PC-3 (cell line): ENCODE measurements at regions not wholly inside any gene's neighbourhood (a gene's known extent, or its start where the extent isn't known, plus 50 kb on each side); places are given as distances from the start of the nearest gene placed in this dataset.
"Not testable (repeated sequence)": the region's sequence is repeated elsewhere in the genome, so short reads cannot be mapped to it uniquely, and the experiment has no call there.

Experiments used
- ATAC-seq: fragments of 200-7000 bp; cut with Tn5 transposase; 2 replicates; pipeline ENCODE4 v1.9.1; 2020; ENCODE audit warnings: mild to moderate bottlenecking, moderate library complexity
- BruUV-seq: library from RNA; stranded (reverse); fragments of 400-500 nt; replicated peaks from 2 replicates; lab custom pipeline; 2021; lab: Mats Ljungman, UMichigan
- CTCF ChIA-PET: fragments of 300-600 bp; sonication (Branson Sonifier 250); formaldehyde crosslinking; loops from one replicate; lab custom pipeline; 2022; ENCODE audit warnings: antibody characterized with exemption; lab: Charles Lee
- POLR2A ChIA-PET: fragments of 300-600 bp; sonication (Branson Sonifier 250); formaldehyde crosslinking; loops from one replicate; lab custom pipeline; 2022; ENCODE audit warnings: antibody characterized with exemption; ENCODE audit not compliant: unreplicated experiment; lab: Charles Lee
- DNase-seq: peaks from one replicate; pipeline ENCODE4 v3.0.0-alpha.2; 2015
- H2AFZ ChIP-seq: fragments of 300-600 bp; sonication (generic); 2 replicates; pipeline ENCODE4 v1.6.0; 2016; ENCODE audit warnings: antibody characterized with exemption, low read length
- H3F3A ChIP-seq: fragments of 300-600 bp; sonication (generic); one replicate; pipeline ENCODE4 v1.6.0; 2017; ENCODE audit warnings: antibody characterized with exemption, low read length, control low read depth, mild to moderate bottlenecking; ENCODE audit not compliant: unreplicated experiment
- H3K27ac ChIP-seq: fragments of 300-600 bp; sonication (generic); 2 replicates; pipeline ENCODE4 v1.5.1; 2016; ENCODE audit warnings: mild to moderate bottlenecking, low read length
- H3K27me3 ChIP-seq: fragments of 300-600 bp; sonication (generic); 2 replicates; pipeline ENCODE4 v1.6.1; 2016; ENCODE audit warnings: low read length, mixed read lengths
- H3K36me3 ChIP-seq: fragments of 300-600 bp; sonication (generic); 2 replicates; pipeline ENCODE4 v1.6.1; 2016; ENCODE audit warnings: low read depth, mixed run types, low read length, mixed read lengths
- H3K4me1 ChIP-seq: fragments of 300-600 bp; sonication (generic); 2 replicates; pipeline ENCODE4 v1.5.1; 2016; ENCODE audit warnings: low read length; ENCODE audit not compliant: insufficient read depth
- H3K4me2 ChIP-seq: fragments of 300-600 bp; sonication (generic); 2 replicates; pipeline ENCODE4 v1.6.0; 2016; ENCODE audit warnings: low read length
- H3K4me3 ChIP-seq: fragments of 300-600 bp; sonication (generic); 2 replicates; pipeline ENCODE4 v1.5.1; 2016; ENCODE audit warnings: mild to moderate bottlenecking, low read length, mixed read lengths
- H3K79me2 ChIP-seq: fragments of 300-600 bp; sonication (generic); 2 replicates; pipeline ENCODE4 v1.6.1; 2017; ENCODE audit warnings: low read length, mixed read lengths
- H3K9ac ChIP-seq: fragments of 300-600 bp; sonication (generic); 2 replicates; pipeline ENCODE4 v1.6.0; 2016; ENCODE audit warnings: mild to moderate bottlenecking, low read length
- H3K9me2 ChIP-seq: fragments of 300-600 bp; sonication (generic); replicated peaks from 2 replicates; pipeline ENCODE4 v1.6.1; 2016; ENCODE audit warnings: mixed run types, low read length, mixed read lengths
- H3K9me3 ChIP-seq: fragments of 300-600 bp; sonication (generic); 2 replicates; pipeline ENCODE4 v1.6.1; 2016; ENCODE audit warnings: low read length, mixed read lengths
- H4K20me1 ChIP-seq: fragments of 300-600 bp; sonication (generic); 2 replicates; pipeline ENCODE4 v1.6.1; 2016; ENCODE audit warnings: low read length, mixed read lengths
- EZH2 ChIP-seq: fragments of 300-600 bp; sonication (generic); IDR thresholded peaks from one replicate; pipeline ENCODE4 v1.6.1; 2017; ENCODE audit warnings: antibody characterized with exemption, mild to moderate bottlenecking, low read length; ENCODE audit not compliant: unreplicated experiment
- EZH2phosphoT487 ChIP-seq: fragments of 300-600 bp; sonication (generic); IDR thresholded peaks from 2 replicates; pipeline ENCODE4 v1.6.1; 2018; ENCODE audit warnings: mild to moderate bottlenecking, antibody characterized with exemption, low read length, borderline replicate concordance
- intact Hi-C: fragments of 100-400 bp; cut with micrococcal nuclease; formaldehyde crosslinking; loops from 2 replicates; pipeline ENCODE4 v1.9.0; 2023
- TF ChIP-seq, protein P1 (sequence below): fragments of 300-600 bp; sonication (generic); conservative IDR thresholded peaks from 2 replicates; pipeline ENCODE4 v1.5.1; 2017; ENCODE audit warnings: antibody characterized with exemption, low read depth, mild to moderate bottlenecking, low read length

DNA sequence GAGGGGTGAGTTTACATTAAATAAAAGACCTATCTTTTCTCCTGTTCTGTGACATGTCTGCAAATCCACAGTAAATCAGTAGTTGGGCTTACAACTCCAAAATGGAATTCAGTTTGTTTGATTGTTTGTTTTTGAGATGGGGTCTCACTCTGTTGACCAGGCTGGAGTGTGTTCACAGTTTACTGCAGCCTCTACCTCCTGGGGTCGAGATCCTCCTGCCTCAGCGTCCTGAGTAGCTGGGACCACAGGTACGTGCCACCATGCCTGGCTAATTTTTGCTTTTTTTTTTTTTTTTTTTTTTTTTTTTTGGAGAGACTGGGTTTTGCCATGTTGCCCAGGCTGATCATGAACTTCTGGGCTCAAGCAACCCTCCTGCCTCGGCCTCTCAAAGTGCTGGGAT is 63.5 kb upstream of the ADPGK start:
- ChIA-PET POLR2A (no interaction called here), CTCF (no interaction called here)
- Histone ChIP-seq H3K9me2 (no peaks in the 10 kb centered on the region), H3F3A (no peaks in the 10 kb centered on the region), H3K4me1 (no peaks in the 10 kb centered on the region), H3K27ac (no peak overlapping the region), H3K79me2 (no peaks in the 10 kb centered on the region), H4K20me1 (no peaks in the 10 kb centered on the region), H3K36me3 (no peaks in the 10 kb centered on the region), H3K9ac (no peak overlapping the region), H3K27me3 (peaks cover 61% of the 10 kb centered on the region), H3K4me2 (no peak overlapping the region), H2AFZ (no peak overlapping the region), H3K9me3 (no peaks in the 10 kb centered on the region), H3K4me3 (no peak overlapping the region)
- no peak for TF ChIP-seq EZH2phosphoT487
- TF ChIP-seq, protein P1, sequence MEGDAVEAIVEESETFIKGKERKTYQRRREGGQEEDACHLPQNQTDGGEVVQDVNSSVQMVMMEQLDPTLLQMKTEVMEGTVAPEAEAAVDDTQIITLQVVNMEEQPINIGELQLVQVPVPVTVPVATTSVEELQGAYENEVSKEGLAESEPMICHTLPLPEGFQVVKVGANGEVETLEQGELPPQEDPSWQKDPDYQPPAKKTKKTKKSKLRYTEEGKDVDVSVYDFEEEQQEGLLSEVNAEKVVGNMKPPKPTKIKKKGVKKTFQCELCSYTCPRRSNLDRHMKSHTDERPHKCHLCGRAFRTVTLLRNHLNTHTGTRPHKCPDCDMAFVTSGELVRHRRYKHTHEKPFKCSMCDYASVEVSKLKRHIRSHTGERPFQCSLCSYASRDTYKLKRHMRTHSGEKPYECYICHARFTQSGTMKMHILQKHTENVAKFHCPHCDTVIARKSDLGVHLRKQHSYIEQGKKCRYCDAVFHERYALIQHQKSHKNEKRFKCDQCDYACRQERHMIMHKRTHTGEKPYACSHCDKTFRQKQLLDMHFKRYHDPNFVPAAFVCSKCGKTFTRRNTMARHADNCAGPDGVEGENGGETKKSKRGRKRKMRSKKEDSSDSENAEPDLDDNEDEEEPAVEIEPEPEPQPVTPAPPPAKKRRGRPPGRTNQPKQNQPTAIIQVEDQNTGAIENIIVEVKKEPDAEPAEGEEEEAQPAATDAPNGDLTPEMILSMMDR, result no peak
- TF ChIP-seq EZH2, result no peak
- intact Hi-C loops, result no loop called here
- ATAC-seq (no peak), DNase-seq (no peak)
- BruUV-seq, result no TSS peak

DNA sequence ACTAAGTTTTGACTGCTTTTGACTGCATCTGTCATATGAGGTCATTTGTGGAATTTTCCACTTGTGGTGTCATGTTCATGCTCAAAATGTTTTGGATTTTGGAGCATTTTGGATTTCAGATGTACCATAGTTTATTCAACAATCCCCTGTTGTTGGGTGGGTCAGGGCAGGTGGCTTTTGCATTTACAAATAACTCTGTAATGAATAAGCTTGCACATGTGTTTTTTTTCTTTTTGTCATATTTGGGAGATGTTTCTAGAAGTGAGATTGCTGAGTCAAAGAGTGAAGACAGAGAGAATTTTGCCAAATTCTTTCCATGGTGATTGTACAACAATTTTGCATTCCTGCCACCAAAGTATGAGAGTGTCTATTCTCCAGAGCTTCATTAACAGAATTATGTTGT is 62.4 kb upstream of the ADPGK start:
- Histone ChIP-seq H3K4me2 (no peak overlapping the region), H3K27ac (no peak overlapping the region), H3K9ac (no peak overlapping the region), H2AFZ (no peak overlapping the region), H3K27me3 (peaks cover 69% of the 10 kb centered on the region), H4K20me1 (no peaks in the 10 kb centered on the region), H3K4me1 (no peaks in the 10 kb centered on the region), H3K9me3 (no peaks in the 10 kb centered on the region), H3K4me3 (no peak overlapping the region), H3F3A (no peaks in the 10 kb centered on the region), H3K36me3 (no peaks in the 10 kb centered on the region), H3K79me2 (no peaks in the 10 kb centered on the region), H3K9me2 (no peaks in the 10 kb centered on the region)
- ATAC-seq (no peak), DNase-seq (no peak)
- intact Hi-C loops, result no loop called here
- BruUV-seq, result no TSS peak
- POLR2A ChIA-PET, result no interaction called here
- CTCF ChIA-PET, result no interaction called here
- TF ChIP-seq EZH2, result no peak
- TF ChIP-seq EZH2phosphoT487, result no peak
- TF ChIP-seq, protein P1, result no peak

DNA sequence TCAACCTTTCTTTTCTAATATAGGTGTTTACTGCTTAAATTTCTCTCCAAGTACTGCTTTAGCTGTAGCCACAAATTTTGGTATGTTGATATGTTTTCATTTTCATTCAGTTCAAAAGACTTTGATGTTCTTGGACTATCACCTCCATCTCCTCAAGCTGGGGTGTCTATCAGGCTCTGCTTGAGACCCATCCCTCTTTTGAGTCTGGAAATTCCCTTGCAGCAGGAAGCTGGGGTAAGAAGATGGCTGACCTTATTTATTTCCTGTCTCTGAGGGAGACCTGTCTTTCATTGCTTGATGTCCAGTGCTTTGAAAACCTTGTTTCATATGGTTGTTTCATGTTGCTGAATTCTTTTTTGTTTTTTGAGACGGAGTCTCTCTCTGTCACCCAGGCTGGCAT is 60.5 kb upstream of the ADPGK start:
- Histone ChIP-seq H3K9ac (no peak overlapping the region), H3K36me3 (no peaks in the 10 kb centered on the region), H3K4me3 (no peak overlapping the region), H3K9me2 (no peaks in the 10 kb centered on the region), H3K27ac (no peak overlapping the region), H3K9me3 (no peaks in the 10 kb centered on the region), H2AFZ (no peak overlapping the region), H3K79me2 (no peaks in the 10 kb centered on the region), H3F3A (no peaks in the 10 kb centered on the region), H3K4me2 (no peak overlapping the region), H3K27me3 (peaks cover 60% of the 10 kb centered on the region), H3K4me1 (no peaks in the 10 kb centered on the region), H4K20me1 (no peaks in the 10 kb centered on the region)
- intact Hi-C loops, result no loop called here
- no peak for DNase-seq
- CTCF ChIA-PET, result no interaction called here
- no peak for ATAC-seq
- TF ChIP-seq, protein P1, result no peak
- no peak for TF ChIP-seq EZH2
- TF ChIP-seq EZH2phosphoT487, result no peak
- POLR2A ChIA-PET, result no interaction called here
- no TSS peak for BruUV-seq

DNA sequence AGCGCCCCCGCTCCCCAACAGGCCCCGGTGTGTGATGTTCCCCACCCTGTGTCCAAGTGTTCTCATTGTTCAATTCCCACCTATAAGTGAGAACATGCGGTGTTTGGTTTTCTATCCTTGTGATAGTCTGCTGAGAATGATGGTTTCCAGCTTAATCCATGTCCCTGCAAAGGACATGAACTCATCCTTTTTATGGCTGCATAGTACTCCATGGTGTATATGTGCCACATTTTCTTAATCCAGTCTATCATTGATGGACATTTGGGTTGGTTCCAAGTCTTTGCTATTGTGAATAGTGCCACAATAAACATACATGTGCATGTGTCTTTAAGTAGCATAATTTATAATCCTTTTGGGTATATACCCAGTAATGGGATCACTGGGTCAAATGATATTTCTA is 59.8 kb upstream of the ADPGK start:
- H3F3A ChIP-seq, POLR2A ChIA-PET, H4K20me1 ChIP-seq, H3K9ac ChIP-seq, H3K36me3 ChIP-seq, H3K9me2 ChIP-seq, H3K4me1 ChIP-seq, H3K4me3 ChIP-seq, H3K27ac ChIP-seq, DNase-seq, CTCF ChIA-PET, ATAC-seq, H2AFZ ChIP-seq, H3K9me3 ChIP-seq, intact Hi-C loops, H3K4me2 ChIP-seq, H3K79me2 ChIP-seq, BruUV-seq: not testable (repeated sequence)
- H3K27me3 ChIP-seq, result peaks cover 56% of the 10 kb centered on the region
